ENCODE measurements at regions not wholly inside any gene's neighbourhood (a gene's known extent, or its start where the extent isn't known, plus 50 kb on each side); places are given as distances from the start of the nearest gene placed in this dataset.

- TF ChIP-seq, protein P1, sequence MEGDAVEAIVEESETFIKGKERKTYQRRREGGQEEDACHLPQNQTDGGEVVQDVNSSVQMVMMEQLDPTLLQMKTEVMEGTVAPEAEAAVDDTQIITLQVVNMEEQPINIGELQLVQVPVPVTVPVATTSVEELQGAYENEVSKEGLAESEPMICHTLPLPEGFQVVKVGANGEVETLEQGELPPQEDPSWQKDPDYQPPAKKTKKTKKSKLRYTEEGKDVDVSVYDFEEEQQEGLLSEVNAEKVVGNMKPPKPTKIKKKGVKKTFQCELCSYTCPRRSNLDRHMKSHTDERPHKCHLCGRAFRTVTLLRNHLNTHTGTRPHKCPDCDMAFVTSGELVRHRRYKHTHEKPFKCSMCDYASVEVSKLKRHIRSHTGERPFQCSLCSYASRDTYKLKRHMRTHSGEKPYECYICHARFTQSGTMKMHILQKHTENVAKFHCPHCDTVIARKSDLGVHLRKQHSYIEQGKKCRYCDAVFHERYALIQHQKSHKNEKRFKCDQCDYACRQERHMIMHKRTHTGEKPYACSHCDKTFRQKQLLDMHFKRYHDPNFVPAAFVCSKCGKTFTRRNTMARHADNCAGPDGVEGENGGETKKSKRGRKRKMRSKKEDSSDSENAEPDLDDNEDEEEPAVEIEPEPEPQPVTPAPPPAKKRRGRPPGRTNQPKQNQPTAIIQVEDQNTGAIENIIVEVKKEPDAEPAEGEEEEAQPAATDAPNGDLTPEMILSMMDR (conservative IDR thresholded peaks at IDR 0.05): peak; percentile 62
- no peak for TF ChIP-seq ZFX (IDR thresholded peaks at IDR 0.05)
Measured at GRCh38 chr14:97978341-97978740, 1181.2 kb downstream of the VRK1 start.
